Body of pancreas (tissue), 4 donors: ENCODE measurements at regions not wholly inside any gene's neighbourhood (a gene's known extent, or its start where the extent isn't known, plus 50 kb on each side); places are given as distances from the start of the nearest gene placed in this dataset.

ENCODE experiments used
- ATAC-seq: fragments of 150-250 bp; one replicate; pipeline ENCODE4 v1.9.1; 2016
- DNase-seq, 4 donors: peaks; one replicate each; pipeline ENCODE4 v3.0.0-alpha.2; 2019
- H3K27ac ChIP-seq, 4 donors: fragments of 200-600 bp; sonication (generic); 1 replicate in 3 of 4; 2 replicates in 1 of 4; pipeline versions ENCODE4 v1.5.1 to v1.6.1; 2016 to 2019; ENCODE audit warnings: mild to moderate bottlenecking in 1 of 4, mixed read lengths in 1 of 4, moderate library complexity in 1 of 4
- H3K27me3 ChIP-seq, 2 donors: fragments of 200-600 bp; sonication (generic); one replicate each; pipeline ENCODE4 v1.6.0; 2016; ENCODE audit warnings: mild to moderate bottlenecking in 1 of 2
- H3K36me3 ChIP-seq, 2 donors: fragments of 200-600 bp; sonication (generic); replicated peaks in 1 of 2; 2 replicates each; pipeline ENCODE4 v1.5.1; 2016; ENCODE audit warnings: low read depth in 2 of 2; ENCODE audit not compliant: insufficient read depth in 1 of 2
- H3K4me1 ChIP-seq: fragments of 200-600 bp; sonication (generic); one replicate; pipeline ENCODE4 v1.6.0; 2016
- H3K4me3 ChIP-seq, 2 donors: fragments of 200-600 bp; sonication (generic); 1 replicate in 1 of 2; 2 replicates in 1 of 2; pipeline ENCODE4 v1.5.1; 2016 to 2019
- H3K9me3 ChIP-seq, 3 donors: fragments of 200-600 bp; sonication (generic); 1 replicate in 2 of 3; 2 replicates in 1 of 3; pipeline ENCODE4 v1.5.1; 2016
- POLR2A ChIP-seq, 3 donors: fragments of 450-650 bp; IDR thresholded peaks; one replicate each; pipeline ENCODE4 v1.6.1; 2016; ENCODE audit warnings: antibody characterized with exemption in 3 of 3, mild to moderate bottlenecking in 2 of 3
- WGBS, 2 donors: methylation state at CpG; one replicate each; pipeline ENCODE4 v1.1.5; 2017; 5-methylcytosine and 5-hydroxymethylcytosine counted together
- intact Hi-C: fragments of 100-400 bp; cut with DNase I; formaldehyde crosslinking; loops from one replicate; pipeline ENCODE4 v1.15.1; 2023
- TF ChIP-seq, protein P1 (sequence below), 7 experiments: fragments of 450-650 bp in 4 of 7; fragments of 200-600 bp in 3 of 7; sonication (generic) in 3 of 7; IDR thresholded peaks; one replicate each; pipeline ENCODE4 v1.5.1; 2016 to 2019; ENCODE audit warnings: antibody characterized with exemption in 7 of 7

DNA sequence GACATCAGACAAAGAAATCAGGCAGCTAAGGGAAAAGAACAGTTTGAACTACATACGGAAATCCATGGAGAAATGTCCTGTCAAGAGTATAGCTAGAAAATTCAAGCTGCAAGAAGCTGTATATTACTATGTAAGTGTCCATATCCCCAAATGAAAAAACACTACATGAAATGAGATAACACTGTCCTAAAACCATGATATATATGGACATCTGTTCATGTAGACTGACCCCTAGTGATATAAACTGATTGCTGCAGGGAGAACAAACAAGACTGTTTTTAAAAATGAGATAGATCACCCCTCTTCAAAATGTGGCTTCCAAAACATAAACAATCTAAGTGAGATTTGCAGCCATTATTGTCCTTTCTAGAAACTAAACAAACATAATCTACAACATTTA is 985.6 kb downstream of the EPHA3 start:
- Histone ChIP-seq H3K4me1 (no peaks in the 10 kb centered on the region), H3K27ac (no peak overlapping the region), H3K9me3 (no peaks in the 10 kb centered on the region), H3K27me3 (no peaks in the 10 kb centered on the region), H3K4me3 (no peak overlapping the region), H3K36me3 (no peaks in the 10 kb centered on the region)
- ATAC-seq (no peak), DNase-seq (no peak)
- 39 to 53% methylated on average over 1 of the region's 1 CpG for WGBS, 2 donors
- intact Hi-C loops = no loop called here
- TF ChIP-seq POLR2A (IDR thresholded peaks at IDR 0.05) = no peak
- TF ChIP-seq, protein P1, sequence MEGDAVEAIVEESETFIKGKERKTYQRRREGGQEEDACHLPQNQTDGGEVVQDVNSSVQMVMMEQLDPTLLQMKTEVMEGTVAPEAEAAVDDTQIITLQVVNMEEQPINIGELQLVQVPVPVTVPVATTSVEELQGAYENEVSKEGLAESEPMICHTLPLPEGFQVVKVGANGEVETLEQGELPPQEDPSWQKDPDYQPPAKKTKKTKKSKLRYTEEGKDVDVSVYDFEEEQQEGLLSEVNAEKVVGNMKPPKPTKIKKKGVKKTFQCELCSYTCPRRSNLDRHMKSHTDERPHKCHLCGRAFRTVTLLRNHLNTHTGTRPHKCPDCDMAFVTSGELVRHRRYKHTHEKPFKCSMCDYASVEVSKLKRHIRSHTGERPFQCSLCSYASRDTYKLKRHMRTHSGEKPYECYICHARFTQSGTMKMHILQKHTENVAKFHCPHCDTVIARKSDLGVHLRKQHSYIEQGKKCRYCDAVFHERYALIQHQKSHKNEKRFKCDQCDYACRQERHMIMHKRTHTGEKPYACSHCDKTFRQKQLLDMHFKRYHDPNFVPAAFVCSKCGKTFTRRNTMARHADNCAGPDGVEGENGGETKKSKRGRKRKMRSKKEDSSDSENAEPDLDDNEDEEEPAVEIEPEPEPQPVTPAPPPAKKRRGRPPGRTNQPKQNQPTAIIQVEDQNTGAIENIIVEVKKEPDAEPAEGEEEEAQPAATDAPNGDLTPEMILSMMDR (IDR thresholded peaks at IDR 0.05) = peak in 4 of 7 experiments; percentile 22 to 40 (median 25)

DNA sequence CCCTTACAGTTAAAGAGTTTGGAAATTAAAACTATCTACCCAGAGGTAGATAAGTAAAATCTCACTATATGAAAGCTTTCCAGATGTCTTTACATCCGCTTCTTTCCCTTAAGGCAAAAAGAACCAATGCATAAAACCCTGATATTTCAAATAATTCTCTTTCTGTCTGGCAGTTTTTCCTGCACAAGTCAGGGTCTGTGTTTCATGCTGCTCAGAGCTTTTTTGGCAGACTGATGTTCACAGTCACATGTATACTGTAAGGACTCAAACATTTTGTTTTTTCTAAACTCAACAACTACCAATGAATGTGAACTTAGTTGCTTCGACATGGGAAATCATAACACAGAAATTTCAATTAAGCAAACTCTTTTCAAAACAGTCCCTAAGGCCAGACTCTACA is 988.4 kb downstream of the EPHA3 start:
- Histone ChIP-seq H3K4me3 (no peak overlapping the region), H3K27me3 (no peaks in the 10 kb centered on the region), H3K27ac (no peak overlapping the region), H3K9me3 (no peaks in the 10 kb centered on the region), H3K4me1 (no peaks in the 10 kb centered on the region), H3K36me3 (no peaks in the 10 kb centered on the region)
- ATAC-seq (no peak), DNase-seq (no peak)
- 53% methylated on average over 2 of the region's 2 CpGs for WGBS, 2 donors
- no peak for TF ChIP-seq POLR2A (IDR thresholded peaks at IDR 0.05)
- TF ChIP-seq, protein P1 (IDR thresholded peaks at IDR 0.05) = no peak
- intact Hi-C loops = no loop called here

DNA sequence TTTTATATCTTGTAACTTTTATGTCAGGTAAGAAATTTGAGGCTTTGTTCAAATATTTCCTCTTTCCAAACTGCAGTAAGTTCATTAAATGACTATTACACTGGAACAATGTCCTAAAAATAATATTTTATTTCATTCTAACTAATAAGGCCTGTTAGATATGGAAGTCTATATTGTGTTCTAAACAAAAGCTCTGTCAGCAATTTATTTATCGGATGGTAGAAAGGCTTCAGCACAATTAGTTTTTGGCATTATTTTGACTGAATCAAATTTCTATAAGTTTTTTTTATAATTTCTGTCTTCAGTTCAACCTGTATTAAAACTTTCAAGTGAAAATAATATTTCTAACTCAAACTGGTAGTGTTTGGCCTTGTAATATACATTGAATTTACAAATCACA is 992.1 kb downstream of the EPHA3 start:
- intact Hi-C loops = no loop called here
- no peak overlapping the region for H3K27ac ChIP-seq
- H3K27me3 ChIP-seq = no peaks in the 10 kb centered on the region
- TF ChIP-seq, protein P1 (IDR thresholded peaks at IDR 0.05) = no peak
- TF ChIP-seq POLR2A (IDR thresholded peaks at IDR 0.05) = no peak
- no peaks in the 10 kb centered on the region for H3K36me3 ChIP-seq
- no peaks in the 10 kb centered on the region for H3K9me3 ChIP-seq
- ATAC-seq (no peak), DNase-seq (no peak)
- no peak overlapping the region for H3K4me3 ChIP-seq
- WGBS, 2 donors = 90 to 91% methylated on average over 1 of the region's 1 CpG
- no peaks in the 10 kb centered on the region for H3K4me1 ChIP-seq

DNA sequence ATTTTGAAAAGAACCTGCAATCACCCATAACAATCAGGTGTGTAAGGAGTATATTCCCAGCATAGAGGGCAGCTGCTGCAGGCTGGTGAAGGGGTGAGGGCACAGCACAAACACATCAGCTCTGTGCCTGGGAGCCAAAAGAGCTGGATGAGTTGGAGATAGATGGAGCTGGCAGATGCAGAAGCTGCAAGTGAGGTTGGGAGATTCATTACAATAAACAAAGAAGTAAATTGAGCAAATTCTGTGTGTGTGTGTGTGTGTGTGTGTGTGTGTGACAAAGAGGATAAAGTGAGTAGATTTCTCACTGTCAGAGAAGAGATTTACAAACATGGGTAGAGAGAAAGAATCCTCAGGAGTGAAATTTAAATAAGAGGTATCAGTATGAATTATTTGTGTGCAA is 994.7 kb downstream of the EPHA3 start:
- no peaks in the 10 kb centered on the region for H3K9me3 ChIP-seq
- intact Hi-C loops = no loop called here
- TF ChIP-seq POLR2A (IDR thresholded peaks at IDR 0.05) = no peak
- TF ChIP-seq, protein P1 (IDR thresholded peaks at IDR 0.05) = no peak

DNA sequence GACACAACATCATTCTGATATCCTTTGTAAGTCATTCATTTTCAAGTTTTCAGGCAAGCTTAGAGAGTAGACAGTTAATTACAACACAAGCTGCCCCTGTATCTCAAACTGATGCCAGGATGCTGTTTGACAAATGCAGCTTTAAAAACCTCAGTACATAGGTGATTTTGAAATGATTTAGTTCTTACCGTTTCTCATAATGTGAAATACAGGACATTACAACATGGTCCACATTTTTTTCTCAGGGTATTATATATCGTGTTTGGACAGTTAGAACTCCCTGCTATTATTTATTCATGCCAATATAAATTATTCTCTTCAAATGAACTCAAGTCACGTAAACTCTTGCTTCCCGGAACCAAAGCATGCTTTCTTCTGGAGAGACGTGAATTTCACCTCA is 1013.9 kb downstream of the EPHA3 start:
- H3K36me3 ChIP-seq = no peaks in the 10 kb centered on the region
- no peaks in the 10 kb centered on the region for H3K9me3 ChIP-seq
- H3K4me3 ChIP-seq = no peak overlapping the region
- ATAC-seq (no peak), DNase-seq (no peak)
- TF ChIP-seq POLR2A (IDR thresholded peaks at IDR 0.05) = no peak
- TF ChIP-seq, protein P1 (IDR thresholded peaks at IDR 0.05) = no peak
- no peaks in the 10 kb centered on the region for H3K27me3 ChIP-seq
- 51 to 58% methylated on average over 5 of the region's 5 CpGs for WGBS, 2 donors
- no peak overlapping the region for H3K27ac ChIP-seq
- no peaks in the 10 kb centered on the region for H3K4me1 ChIP-seq
- intact Hi-C loops = no loop called here

More for the DNA sequence above, 994.7 kb downstream of the EPHA3 start:
- H3K36me3 ChIP-seq = no peaks in the 10 kb centered on the region
- no peak overlapping the region for H3K27ac ChIP-seq
- H3K4me1 ChIP-seq = no peaks in the 10 kb centered on the region
- H3K27me3 ChIP-seq = no peaks in the 10 kb centered on the region
- no peak overlapping the region for H3K4me3 ChIP-seq
- ATAC-seq (no peak), DNase-seq (no peak)
